Cardiac muscle cell (in vitro differentiated cells and primary cell): ENCODE measurements at regions not wholly inside any gene's neighbourhood (a gene's known extent, or its start where the extent isn't known, plus 50 kb on each side); places are given as distances from the start of the nearest gene placed in this dataset.

Experiments used
- DNase-seq, 2 donors: peaks; one replicate each; pipeline versions ENCODE4 v3.0.0 to v3.0.0-alpha.2; 2010 to 2017; ENCODE audit warnings: low read depth in 1 of 2, low spot score in 1 of 2
- H3K27ac ChIP-seq: fragments of 200-600 bp; sonication (generic); 2 replicates; pipeline ENCODE4 v1.5.1; 2016
- H3K27me3 ChIP-seq: fragments of 200-600 bp; sonication (generic); 2 replicates; pipeline ENCODE4 v1.6.0; 2016; ENCODE audit warnings: control low read depth
- H3K36me3 ChIP-seq: fragments of 200-600 bp; sonication (generic); 2 replicates; pipeline ENCODE4 v1.5.1; 2016; ENCODE audit warnings: control low read depth
- H3K4me1 ChIP-seq: fragments of 200-600 bp; sonication (generic); 2 replicates; pipeline ENCODE4 v1.8.1; 2017; ENCODE audit warnings: low read depth, mild to moderate bottlenecking, mixed run types
- H3K4me3 ChIP-seq: fragments of 200-600 bp; sonication (generic); 2 replicates; pipeline ENCODE4 v1.5.1; 2016; ENCODE audit warnings: mild to moderate bottlenecking
- H3K9me3 ChIP-seq: fragments of 200-600 bp; sonication (generic); 2 replicates; pipeline ENCODE4 v1.5.1; 2017; ENCODE audit warnings: low read depth, mild to moderate bottlenecking, control low read depth
- TF ChIP-seq, protein P1 (sequence below): IDR thresholded peaks from 2 replicates; pipeline ENCODE4 v1.5.1; 2012; ENCODE audit warnings: low read depth, mild to moderate bottlenecking, low read length

DNA sequence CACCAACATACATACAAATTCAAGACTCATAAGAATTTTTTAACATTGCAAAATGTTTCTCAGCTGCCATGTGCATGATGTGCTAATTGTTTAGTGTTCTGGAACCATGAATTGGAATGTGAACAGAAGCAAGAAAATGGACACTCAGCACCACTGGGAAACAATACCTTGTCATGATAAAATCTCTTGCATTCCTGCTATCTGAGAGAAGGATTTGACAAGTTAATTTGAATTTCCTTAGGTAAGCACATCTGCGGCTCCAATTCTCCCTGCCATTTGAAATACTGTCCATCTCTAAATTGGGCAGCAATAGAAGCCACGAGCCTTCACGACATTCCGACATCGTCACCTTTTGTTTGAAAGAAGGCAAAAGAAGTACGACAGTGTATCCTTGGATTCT lies 1104.6 kb upstream of the MAP3K7 start:
- TF ChIP-seq, protein P1, sequence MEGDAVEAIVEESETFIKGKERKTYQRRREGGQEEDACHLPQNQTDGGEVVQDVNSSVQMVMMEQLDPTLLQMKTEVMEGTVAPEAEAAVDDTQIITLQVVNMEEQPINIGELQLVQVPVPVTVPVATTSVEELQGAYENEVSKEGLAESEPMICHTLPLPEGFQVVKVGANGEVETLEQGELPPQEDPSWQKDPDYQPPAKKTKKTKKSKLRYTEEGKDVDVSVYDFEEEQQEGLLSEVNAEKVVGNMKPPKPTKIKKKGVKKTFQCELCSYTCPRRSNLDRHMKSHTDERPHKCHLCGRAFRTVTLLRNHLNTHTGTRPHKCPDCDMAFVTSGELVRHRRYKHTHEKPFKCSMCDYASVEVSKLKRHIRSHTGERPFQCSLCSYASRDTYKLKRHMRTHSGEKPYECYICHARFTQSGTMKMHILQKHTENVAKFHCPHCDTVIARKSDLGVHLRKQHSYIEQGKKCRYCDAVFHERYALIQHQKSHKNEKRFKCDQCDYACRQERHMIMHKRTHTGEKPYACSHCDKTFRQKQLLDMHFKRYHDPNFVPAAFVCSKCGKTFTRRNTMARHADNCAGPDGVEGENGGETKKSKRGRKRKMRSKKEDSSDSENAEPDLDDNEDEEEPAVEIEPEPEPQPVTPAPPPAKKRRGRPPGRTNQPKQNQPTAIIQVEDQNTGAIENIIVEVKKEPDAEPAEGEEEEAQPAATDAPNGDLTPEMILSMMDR = no peak
- H3K4me3 ChIP-seq = no peak overlapping the region
- DNase-seq = no peak
- no peaks in the 10 kb centered on the region for H3K36me3 ChIP-seq
- H3K27me3 ChIP-seq = no peaks in the 10 kb centered on the region
- H3K9me3 ChIP-seq = no peaks in the 10 kb centered on the region
- H3K27ac ChIP-seq = no peak overlapping the region
- H3K4me1 ChIP-seq = no peaks in the 10 kb centered on the region

DNA sequence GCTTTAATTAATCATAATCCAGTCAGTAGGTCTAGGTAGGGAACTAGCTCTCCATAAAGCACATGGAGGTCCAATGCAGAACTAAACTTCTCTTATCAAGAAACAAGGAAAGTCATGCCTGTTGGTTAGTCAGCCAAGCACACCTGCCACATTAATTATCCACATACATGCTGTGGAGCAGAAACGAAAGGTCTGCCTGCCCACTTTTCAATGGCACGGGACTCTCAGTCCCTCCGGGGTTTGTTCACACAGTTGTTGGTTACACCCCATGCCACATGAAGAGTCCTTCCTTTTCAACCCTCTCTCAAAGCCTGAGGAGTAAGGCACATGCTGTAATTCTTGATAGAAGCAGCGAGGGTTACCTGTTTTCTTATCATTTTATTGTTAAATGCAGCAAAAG lies 1096.4 kb upstream of the MAP3K7 start:
- no peak for DNase-seq
- Histone ChIP-seq H3K27me3 (no peaks in the 10 kb centered on the region), H3K36me3 (no peaks in the 10 kb centered on the region), H3K27ac (no peak overlapping the region), H3K4me3 (no peak overlapping the region), H3K9me3 (no peaks in the 10 kb centered on the region), H3K4me1 (no peaks in the 10 kb centered on the region)
- TF ChIP-seq, protein P1 = no peak

GRCh38 chr6:91681296-91681695 lies 1094.4 kb upstream of the MAP3K7 start:
- no peak for DNase-seq
- no peaks in the 10 kb centered on the region for H3K9me3 ChIP-seq
- no peak overlapping the region for H3K27ac ChIP-seq
- no peak overlapping the region for H3K4me3 ChIP-seq
- TF ChIP-seq, protein P1 = no peak
- no peaks in the 10 kb centered on the region for H3K36me3 ChIP-seq
- H3K27me3 ChIP-seq = no peaks in the 10 kb centered on the region
- peaks cover 6% of the 10 kb centered on the region for H3K4me1 ChIP-seq

- Histone ChIP-seq H3K9me3 (no peaks in the 10 kb centered on the region), H3K4me3 (no peak overlapping the region), H3K4me1 (peaks cover 6% of the 10 kb centered on the region), H3K27me3 (no peaks in the 10 kb centered on the region), H3K27ac (no peak overlapping the region), H3K36me3 (no peaks in the 10 kb centered on the region)
- no peak for DNase-seq
- TF ChIP-seq, protein P1 = no peak
Observed at GRCh38 chr6:91678679-91679446, 1092.0 kb upstream of the MAP3K7 start.

DNA sequence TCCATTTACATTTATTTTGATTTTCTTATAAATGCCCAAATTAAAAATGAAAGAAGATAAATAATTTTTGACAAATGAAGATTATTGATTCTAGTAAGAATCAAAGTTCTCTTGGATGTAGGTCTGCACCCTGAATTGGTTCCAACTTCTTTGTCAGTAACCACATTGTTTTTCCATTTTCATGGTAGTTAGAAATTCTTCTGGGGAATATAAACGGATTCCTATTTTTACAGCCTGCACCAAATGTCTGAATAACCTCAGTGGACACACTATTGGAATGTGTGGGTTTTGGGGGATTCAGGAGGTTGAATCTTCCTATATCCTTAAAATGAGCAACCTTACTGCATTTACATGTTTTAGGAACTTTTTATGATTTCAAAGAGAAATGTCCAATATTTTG lies 1085.3 kb upstream of the MAP3K7 start:
- Histone ChIP-seq H3K27ac (no peak overlapping the region), H3K27me3 (no peaks in the 10 kb centered on the region), H3K9me3 (no peaks in the 10 kb centered on the region), H3K36me3 (no peaks in the 10 kb centered on the region), H3K4me1 (peaks cover 13% of the 10 kb centered on the region), H3K4me3 (no peak overlapping the region)
- TF ChIP-seq, protein P1 = no peak
- no peak for DNase-seq
